ENCODE measurements at regions not wholly inside any gene's neighbourhood (a gene's known extent, or its start where the extent isn't known, plus 50 kb on each side); places are given as distances from the start of the nearest gene placed in this dataset.

DNA sequence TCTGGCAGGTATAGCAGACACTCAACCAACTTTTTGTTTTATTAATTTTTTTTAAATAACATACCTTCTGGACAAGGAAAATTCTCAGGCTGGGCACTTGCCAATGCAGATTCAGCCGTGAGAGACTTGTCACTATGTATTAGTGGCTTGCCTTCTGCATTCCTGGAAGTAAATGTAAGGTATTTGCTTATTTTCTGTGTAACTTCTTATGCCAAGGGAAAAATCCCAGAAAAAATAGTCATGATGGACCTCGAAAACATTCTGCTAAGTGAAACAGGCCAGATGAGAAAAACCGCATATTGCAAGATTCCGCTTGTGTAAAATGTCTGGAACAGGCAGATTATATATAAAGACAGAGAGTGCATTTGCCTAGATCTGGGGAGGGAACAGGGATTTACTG lies 260.3 kb upstream of the DAPK1 start:
- no peak for DNase-seq (ENCODE audit: extremely low spot score, unreplicated experiment)
- Mint-ChIP-seq H3K27ac (ENCODE audit: unreplicated experiment) (peak overlapping the region; percentile 78), H3K4me3 (ENCODE audit: unreplicated experiment) (no peak overlapping the region), H3K27me3 (ENCODE audit: unreplicated experiment) (no peaks in the 10 kb centered on the region), H3K4me1 (ENCODE audit: unreplicated experiment) (peaks cover 43% of the 10 kb centered on the region), H3K9me3 (ENCODE audit: unreplicated experiment) (peaks cover 12% of the 10 kb centered on the region), H3K36me3 (ENCODE audit: unreplicated experiment) (peaks cover 3% of the 10 kb centered on the region)
- TF ChIP-seq CTCF (IDR thresholded peaks at IDR 0.05), result no peak

- TF ChIP-seq CTCF (IDR thresholded peaks at IDR 0.05), result no peak
- peaks cover 46% of the 10 kb centered on the region for H3K4me1 Mint-ChIP-seq (ENCODE audit: unreplicated experiment)
- peaks cover 7% of the 10 kb centered on the region for H3K9me3 Mint-ChIP-seq (ENCODE audit: unreplicated experiment)
- H3K27me3 Mint-ChIP-seq (ENCODE audit: unreplicated experiment), result no peaks in the 10 kb centered on the region
- no peak for DNase-seq (ENCODE audit: extremely low spot score, unreplicated experiment)
- H3K4me3 Mint-ChIP-seq (ENCODE audit: unreplicated experiment), result no peak overlapping the region
- H3K27ac Mint-ChIP-seq (ENCODE audit: unreplicated experiment), result peak overlapping the region; percentile 27
- peaks cover 2% of the 10 kb centered on the region for H3K36me3 Mint-ChIP-seq (ENCODE audit: unreplicated experiment)
These were observed 259.1 kb upstream of the DAPK1 start for GRCh38 chr9:87238545-87238944.

DNA sequence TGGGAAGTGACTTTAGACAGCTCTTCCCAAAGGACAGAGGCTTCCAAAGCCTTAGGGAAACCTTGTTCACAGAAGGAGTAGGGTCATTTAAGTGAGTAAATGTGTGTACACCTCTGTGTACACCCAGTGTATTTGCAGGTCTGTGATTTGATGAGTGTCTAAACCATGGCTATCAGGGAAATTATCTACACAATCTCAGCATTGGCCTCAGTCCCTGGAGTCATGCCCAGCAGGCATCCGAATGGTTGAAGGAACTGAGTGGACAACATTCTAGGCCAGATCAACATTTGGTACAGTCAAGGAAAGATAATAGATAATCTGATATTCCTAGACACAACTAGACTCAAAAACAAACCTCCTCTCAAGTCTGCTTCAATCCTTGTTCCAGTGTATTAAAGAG lies 258.4 kb upstream of the DAPK1 start:
- H3K27me3 Mint-ChIP-seq (ENCODE audit: unreplicated experiment), result no peaks in the 10 kb centered on the region
- DNase-seq (ENCODE audit: extremely low spot score, unreplicated experiment), result no peak
- peaks cover 4% of the 10 kb centered on the region for H3K9me3 Mint-ChIP-seq (ENCODE audit: unreplicated experiment)
- peaks cover 40% of the 10 kb centered on the region for H3K4me1 Mint-ChIP-seq (ENCODE audit: unreplicated experiment)
- H3K4me3 Mint-ChIP-seq (ENCODE audit: unreplicated experiment), result no peak overlapping the region
- H3K36me3 Mint-ChIP-seq (ENCODE audit: unreplicated experiment), result no peaks in the 10 kb centered on the region
- no peak overlapping the region for H3K27ac Mint-ChIP-seq (ENCODE audit: unreplicated experiment)
- TF ChIP-seq CTCF (IDR thresholded peaks at IDR 0.05), result no peak

DNA sequence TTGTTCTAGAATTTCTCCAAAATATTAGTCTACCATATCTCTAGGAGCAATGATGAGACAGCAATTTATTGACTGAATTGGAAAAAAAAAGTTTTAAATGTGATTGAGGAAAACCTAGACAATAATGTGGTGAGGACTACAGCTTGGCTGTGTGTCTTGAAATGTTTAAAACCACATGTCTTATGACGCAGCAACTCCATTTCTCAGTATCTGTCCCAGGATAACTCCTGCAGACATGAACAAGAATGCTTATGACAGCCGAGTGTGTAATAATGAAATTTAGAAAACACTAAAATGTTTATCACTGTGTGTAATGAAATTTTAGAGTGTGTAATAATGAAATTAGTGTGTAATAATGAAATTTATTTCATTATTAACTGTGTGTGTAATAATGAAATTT lies 254.1 kb upstream of the DAPK1 start:
- H3K9me3 Mint-ChIP-seq (ENCODE audit: unreplicated experiment), result peaks cover 10% of the 10 kb centered on the region
- peaks cover 2% of the 10 kb centered on the region for H3K36me3 Mint-ChIP-seq (ENCODE audit: unreplicated experiment)
- peaks cover 13% of the 10 kb centered on the region for H3K4me1 Mint-ChIP-seq (ENCODE audit: unreplicated experiment)
- no peak for DNase-seq (ENCODE audit: extremely low spot score, unreplicated experiment)
- H3K4me3 Mint-ChIP-seq (ENCODE audit: unreplicated experiment), result no peak overlapping the region
- H3K27ac Mint-ChIP-seq (ENCODE audit: unreplicated experiment), result peak overlapping the region; percentile 34
- TF ChIP-seq CTCF (IDR thresholded peaks at IDR 0.05), result no peak
- H3K27me3 Mint-ChIP-seq (ENCODE audit: unreplicated experiment), result no peaks in the 10 kb centered on the region

GRCh38 chr9:87245271-87245670 lies 252.4 kb upstream of the DAPK1 start:
- no peak overlapping the region for H3K4me3 Mint-ChIP-seq (ENCODE audit: unreplicated experiment)
- peaks cover 2% of the 10 kb centered on the region for H3K36me3 Mint-ChIP-seq (ENCODE audit: unreplicated experiment)
- H3K4me1 Mint-ChIP-seq (ENCODE audit: unreplicated experiment), result peaks cover 7% of the 10 kb centered on the region

More at GRCh38 chr9:87245271-87245670, 252.4 kb upstream of the DAPK1 start:
- H3K27ac Mint-ChIP-seq (ENCODE audit: unreplicated experiment), result no peak overlapping the region
- no peak for TF ChIP-seq CTCF (IDR thresholded peaks at IDR 0.05)
- no peak for DNase-seq (ENCODE audit: extremely low spot score, unreplicated experiment)
- H3K27me3 Mint-ChIP-seq (ENCODE audit: unreplicated experiment), result no peaks in the 10 kb centered on the region
- H3K9me3 Mint-ChIP-seq (ENCODE audit: unreplicated experiment), result peaks cover 10% of the 10 kb centered on the region
